Ectodermal cell (in vitro differentiated cells): ENCODE measurements at regions not wholly inside any gene's neighbourhood (a gene's known extent, or its start where the extent isn't known, plus 50 kb on each side); places are given as distances from the start of the nearest gene placed in this dataset.

ENCODE experiments used
- H3K27ac ChIP-seq: 2 replicates; pipeline ENCODE4 v1.7.0; 2013; ENCODE audit warnings: mild to moderate bottlenecking, low read depth, low read length; ENCODE audit not compliant: insufficient read depth, poor library complexity, severe bottlenecking
- H3K27me3 ChIP-seq: 2 replicates; pipeline ENCODE4 v1.7.0; 2013; ENCODE audit warnings: mild to moderate bottlenecking, low read length; ENCODE audit not compliant: insufficient read depth, control insufficient read depth, poor library complexity, severe bottlenecking
- H3K36me3 ChIP-seq: one replicate; pipeline ENCODE4 v1.7.0; 2013; ENCODE audit warnings: low read length; ENCODE audit not compliant: control insufficient read depth, insufficient read depth
- H3K4me1 ChIP-seq: one replicate; pipeline ENCODE4 v1.7.0; 2013; ENCODE audit warnings: low read length; ENCODE audit not compliant: control insufficient read depth, insufficient read depth
- H3K4me3 ChIP-seq: 2 replicates; pipeline ENCODE4 v1.7.0; 2013; ENCODE audit warnings: low read depth, low read length, control low read depth; ENCODE audit not compliant: insufficient read depth
- H3K9me3 ChIP-seq: 2 replicates; pipeline ENCODE4 v1.7.0; 2013; ENCODE audit warnings: mild to moderate bottlenecking, low read length, moderate library complexity; ENCODE audit not compliant: control insufficient read depth
- WGBS, 2 experiments: methylation state at CpG; one replicate each; pipeline ENCODE4 v1.1.7; 2013; ENCODE audit warnings: missing lambda C conversion rate in 2 of 2; 5-methylcytosine and 5-hydroxymethylcytosine counted together

GRCh38 chr3:117358717-117359314, 649.2 kb downstream of the TUSC7 start:
- no peaks in the 10 kb centered on the region for H3K9me3 ChIP-seq
- no peaks in the 10 kb centered on the region for H3K27me3 ChIP-seq
- H3K4me3 ChIP-seq, result no peak overlapping the region
- H3K4me1 ChIP-seq, result no peaks in the 10 kb centered on the region
- H3K27ac ChIP-seq, result no peak overlapping the region
- WGBS, 2 experiments, result 75 to 82% methylated on average over 10 of the region's 10 CpGs
- no peaks in the 10 kb centered on the region for H3K36me3 ChIP-seq

- Histone ChIP-seq H3K27ac (no peak overlapping the region), H3K4me1 (no peaks in the 10 kb centered on the region), H3K9me3 (no peaks in the 10 kb centered on the region), H3K27me3 (no peaks in the 10 kb centered on the region), H3K36me3 (no peaks in the 10 kb centered on the region), H3K4me3 (no peak overlapping the region)
Observed at GRCh38 chr3:117366574-117366973, 657.0 kb downstream of the TUSC7 start.

DNA sequence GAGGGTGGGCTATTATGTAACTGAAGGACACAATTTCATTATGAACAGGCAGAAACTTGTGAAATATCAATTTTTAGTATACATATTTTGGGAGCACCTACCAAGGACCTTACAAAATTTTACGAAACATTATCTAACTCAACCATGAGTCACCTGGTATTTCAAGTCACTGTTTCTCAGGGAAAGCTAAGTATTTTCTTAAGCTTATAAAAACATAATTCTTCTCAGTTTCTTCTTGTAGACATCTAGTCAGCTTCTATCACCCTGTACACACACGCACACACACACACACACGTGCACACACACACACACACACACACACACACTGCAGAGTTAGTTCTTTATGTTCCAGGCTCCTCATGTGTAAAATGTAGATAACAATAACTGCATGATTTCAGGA, 658.3 kb downstream of the TUSC7 start:
- Histone ChIP-seq H3K9me3 (no peaks in the 10 kb centered on the region), H3K4me1 (no peaks in the 10 kb centered on the region), H3K27me3 (no peaks in the 10 kb centered on the region), H3K4me3 (no peak overlapping the region), H3K36me3 (no peaks in the 10 kb centered on the region), H3K27ac (no peak overlapping the region)
- WGBS, 2 experiments, result 87 to 95% methylated on average over 3 of the region's 3 CpGs

GRCh38 chr3:117380631-117381030, 671.1 kb downstream of the TUSC7 start:
- Histone ChIP-seq H3K4me3 (no peak overlapping the region), H3K9me3 (no peaks in the 10 kb centered on the region), H3K27ac (no peak overlapping the region), H3K27me3 (no peaks in the 10 kb centered on the region), H3K4me1 (no peaks in the 10 kb centered on the region), H3K36me3 (no peaks in the 10 kb centered on the region)
- 92% methylated on average over 2 of the region's 2 CpGs; no CpG with 5 or more reads in 1 of the 2 experiments for WGBS, 2 experiments

- peaks cover 13% of the 10 kb centered on the region for H3K4me1 ChIP-seq
- no peaks in the 10 kb centered on the region for H3K27me3 ChIP-seq
- no peaks in the 10 kb centered on the region for H3K36me3 ChIP-seq
- no peaks in the 10 kb centered on the region for H3K9me3 ChIP-seq
- no peak overlapping the region for H3K4me3 ChIP-seq
- 100% methylated on average over 1 of the region's 1 CpG for WGBS, 2 experiments
- H3K27ac ChIP-seq, result no peak overlapping the region
Observed at GRCh38 chr3:117393119-117393518, 683.5 kb downstream of the TUSC7 start.

DNA sequence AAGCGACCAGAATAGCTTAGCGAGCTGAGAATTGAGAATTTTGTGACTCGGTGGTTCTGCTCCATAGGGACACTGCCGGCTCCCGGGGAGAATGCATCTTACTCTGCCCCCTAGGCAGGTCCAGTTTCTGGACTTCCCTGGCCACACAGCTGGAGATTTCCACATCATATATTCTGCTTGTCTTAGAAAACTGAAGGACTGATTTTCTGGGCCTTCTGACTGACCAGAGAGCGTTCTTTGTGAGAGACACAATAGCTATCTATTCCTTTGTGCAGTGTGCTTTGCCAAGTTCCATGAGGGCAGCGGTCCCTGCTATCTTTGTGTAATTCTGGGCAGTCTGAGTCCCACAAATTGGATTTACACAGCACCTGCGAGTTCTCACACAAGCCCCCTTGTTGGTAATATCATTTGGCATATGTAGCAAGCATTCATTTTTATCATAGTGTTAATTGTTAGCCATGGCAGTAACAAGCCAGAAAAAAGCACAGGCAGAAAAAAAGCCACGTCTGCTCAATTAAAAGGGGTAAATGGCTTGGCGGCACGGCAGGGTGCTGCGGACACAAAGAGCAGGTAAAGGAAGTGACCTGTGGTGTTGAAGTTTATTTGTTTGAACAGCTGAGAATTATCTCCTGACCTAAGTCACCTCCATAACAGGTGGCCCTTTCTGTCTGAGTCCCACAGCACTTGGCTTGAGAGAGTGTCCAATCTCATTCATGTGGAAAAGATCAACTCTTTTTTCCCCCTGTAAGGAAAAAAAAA, 688.7 kb downstream of the TUSC7 start:
- H3K27ac ChIP-seq, result peak overlapping the region; percentile 30
- WGBS, 2 experiments, result 9 to 13% methylated on average over 12 of the region's 12 CpGs
- H3K4me1 ChIP-seq, result peaks cover 41% of the 10 kb centered on the region

GRCh38 chr3:117399311-117400078, 689.9 kb downstream of the TUSC7 start:
- Histone ChIP-seq H3K4me1 (peaks cover 41% of the 10 kb centered on the region), H3K27ac (peak overlapping the region; percentile 67), H3K9me3 (no peaks in the 10 kb centered on the region), H3K27me3 (no peaks in the 10 kb centered on the region), H3K4me3 (no peak overlapping the region), H3K36me3 (no peaks in the 10 kb centered on the region)
- WGBS, 2 experiments, result 0 to 1% methylated on average over 5 of the region's 5 CpGs

More for the DNA sequence above, 688.7 kb downstream of the TUSC7 start:
- no peaks in the 10 kb centered on the region for H3K36me3 ChIP-seq
- no peaks in the 10 kb centered on the region for H3K9me3 ChIP-seq
- no peak overlapping the region for H3K4me3 ChIP-seq
- H3K27me3 ChIP-seq, result no peaks in the 10 kb centered on the region

GRCh38 chr3:117400303-117400702, 690.7 kb downstream of the TUSC7 start:
- H3K4me3 ChIP-seq, result no peak overlapping the region
- no peaks in the 10 kb centered on the region for H3K36me3 ChIP-seq
- no peaks in the 10 kb centered on the region for H3K27me3 ChIP-seq
- 24 to 31% methylated on average over 7 of the region's 7 CpGs for WGBS, 2 experiments
- H3K4me1 ChIP-seq, result peaks cover 41% of the 10 kb centered on the region
- no peaks in the 10 kb centered on the region for H3K9me3 ChIP-seq
- H3K27ac ChIP-seq, result no peak overlapping the region

DNA sequence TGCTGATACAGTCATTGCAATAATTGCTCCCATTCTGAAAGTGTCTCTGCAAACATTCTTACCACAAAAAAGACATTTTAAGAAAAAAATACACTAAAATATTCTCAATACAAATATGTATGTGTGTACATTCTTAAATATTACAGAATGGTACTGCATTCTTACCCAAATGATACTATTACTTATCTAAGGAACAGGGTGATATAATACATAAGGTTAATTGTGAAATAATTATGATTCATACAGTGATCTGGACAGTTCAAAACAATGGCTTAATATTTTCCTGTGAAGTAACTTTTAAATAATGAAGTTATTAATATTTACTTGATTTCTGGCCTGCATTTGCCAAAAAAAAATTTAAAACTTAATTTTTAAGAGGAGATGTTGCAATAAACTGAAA, 694.6 kb downstream of the TUSC7 start:
- H3K9me3 ChIP-seq, result no peaks in the 10 kb centered on the region
- H3K4me1 ChIP-seq, result peaks cover 18% of the 10 kb centered on the region
- H3K27ac ChIP-seq, result no peak overlapping the region
- no peak overlapping the region for H3K4me3 ChIP-seq
- H3K36me3 ChIP-seq, result no peaks in the 10 kb centered on the region
- no peaks in the 10 kb centered on the region for H3K27me3 ChIP-seq

DNA sequence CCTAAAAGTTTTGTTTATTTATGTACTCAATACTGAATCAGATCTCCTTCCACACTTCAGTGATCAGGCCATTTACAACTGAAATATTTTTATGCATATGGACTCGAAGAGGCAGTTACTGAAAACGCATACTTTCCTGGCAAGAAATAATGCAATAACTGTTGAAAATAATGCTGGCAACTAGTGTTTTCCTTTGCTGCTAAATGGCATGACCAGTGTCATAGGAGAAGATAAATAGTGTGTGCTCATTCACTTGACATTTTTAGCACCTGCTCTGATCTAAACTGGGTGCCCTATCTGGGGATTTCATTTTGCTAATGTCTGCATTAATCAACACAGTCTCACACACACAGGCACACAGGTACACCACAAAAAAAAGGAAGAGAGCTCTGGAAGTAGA, 695.2 kb downstream of the TUSC7 start:
- WGBS, 2 experiments, result 95 to 97% methylated on average over 2 of the region's 2 CpGs
- H3K27me3 ChIP-seq, result no peaks in the 10 kb centered on the region
- no peaks in the 10 kb centered on the region for H3K9me3 ChIP-seq
- H3K27ac ChIP-seq, result no peak overlapping the region
- no peaks in the 10 kb centered on the region for H3K36me3 ChIP-seq
- H3K4me1 ChIP-seq, result peaks cover 14% of the 10 kb centered on the region
- no peak overlapping the region for H3K4me3 ChIP-seq
